GM23338 (cell line): ENCODE measurements at regions not wholly inside any gene's neighbourhood (a gene's known extent, or its start where the extent isn't known, plus 50 kb on each side); places are given as distances from the start of the nearest gene placed in this dataset.

Source experiments
- ATAC-seq: fragments of 200-7000 bp; cut with Tn5 transposase; 3 replicates; pipeline ENCODE4 v1.9.1; 2020
- DNase-seq: peaks from one replicate; pipeline ENCODE4 v3.0.0-alpha.2; 2015; ENCODE audit warnings: low spot score
- H2AFZ ChIP-seq: fragments of 200-600 bp; sonication (generic); 2 replicates; pipeline ENCODE4 v1.8.0; 2016; ENCODE audit warnings: antibody characterized with exemption, mild to moderate bottlenecking, moderate library complexity
- H3F3A ChIP-seq: fragments of 200-600 bp; sonication (generic); replicated peaks from 2 replicates; pipeline ENCODE4 v1.8.0; 2017; ENCODE audit warnings: antibody characterized with exemption, mixed run types, low read depth
- H3K27ac ChIP-seq: fragments of 200-600 bp; sonication (generic); 2 replicates; pipeline ENCODE4 v1.6.1; 2016; ENCODE audit warnings: low read depth
- H3K27me3 ChIP-seq: fragments of 200-600 bp; sonication (generic); 2 replicates; pipeline ENCODE4 v1.8.0; 2016; ENCODE audit warnings: mild to moderate bottlenecking, mixed run types, moderate library complexity; ENCODE audit not compliant: insufficient read depth
- H3K36me3 ChIP-seq: fragments of 200-600 bp; sonication (generic); 2 replicates; pipeline ENCODE4 v1.8.0; 2016; ENCODE audit warnings: mild to moderate bottlenecking; ENCODE audit not compliant: insufficient read depth
- H3K4me1 ChIP-seq: fragments of 200-600 bp; sonication (generic); 2 replicates; pipeline ENCODE4 v1.8.0; 2016; ENCODE audit warnings: mild to moderate bottlenecking, moderate library complexity; ENCODE audit not compliant: insufficient read depth
- H3K4me2 ChIP-seq: fragments of 200-600 bp; sonication (generic); 2 replicates; pipeline ENCODE4 v1.7.1; 2017; ENCODE audit warnings: mixed run types
- H3K4me3 ChIP-seq: fragments of 200-600 bp; sonication (generic); 2 replicates; pipeline ENCODE4 v1.6.1; 2016; ENCODE audit warnings: mixed run types
- H3K79me2 ChIP-seq: fragments of 200-600 bp; sonication (generic); replicated peaks from 2 replicates; pipeline ENCODE4 v1.8.0; 2017; ENCODE audit warnings: mild to moderate bottlenecking; ENCODE audit not compliant: insufficient read depth
- H3K9me2 ChIP-seq: fragments of 200-600 bp; sonication (generic); 2 replicates; pipeline ENCODE4 v1.8.0; 2017; ENCODE audit not compliant: insufficient read depth
- H4K20me1 ChIP-seq: fragments of 200-600 bp; sonication (generic); replicated peaks from 2 replicates; pipeline ENCODE4 v1.8.0; 2017; ENCODE audit warnings: mild to moderate bottlenecking; ENCODE audit not compliant: insufficient read depth
- H3K27ac Mint-ChIP-seq: 2 replicates; pipeline ENCODE4 v1.8.0; 2020; ENCODE audit warnings: inconsistent platforms, mild to moderate bottlenecking, moderate library complexity, mixed read lengths
- H3K27me3 Mint-ChIP-seq: 3 replicates; pipeline ENCODE4 v1.8.0; 2022; ENCODE audit warnings: low read depth, mild to moderate bottlenecking, moderate library complexity, mixed read lengths, inconsistent platforms; ENCODE audit not compliant: insufficient read depth, poor library complexity
- H3K36me3 Mint-ChIP-seq: 3 replicates; pipeline ENCODE4 v1.8.0; 2021; ENCODE audit warnings: low read depth, mild to moderate bottlenecking, inconsistent platforms, moderate library complexity, mixed read lengths
- H3K4me1 Mint-ChIP-seq: 3 replicates; pipeline ENCODE4 v1.8.0; 2020; ENCODE audit warnings: mild to moderate bottlenecking, inconsistent platforms, mixed read lengths
- H3K4me3 Mint-ChIP-seq: 3 replicates; pipeline ENCODE4 v1.8.0; 2021; ENCODE audit warnings: moderate library complexity, mild to moderate bottlenecking, inconsistent platforms, mixed read lengths
- H3K9me3 Mint-ChIP-seq: 3 replicates; pipeline ENCODE4 v1.8.0; 2020; ENCODE audit warnings: moderate library complexity, mild to moderate bottlenecking, inconsistent platforms, mixed read lengths
- CREB1 ChIP-seq: fragments of 250-450 bp; sonication (Bioruptor Pico); IDR thresholded peaks from 2 replicates; pipeline ENCODE4 v1.5.0; 2020; ENCODE audit warnings: low read depth, mild to moderate bottlenecking, moderate library complexity
- EZH2 ChIP-seq: fragments of 200-600 bp; sonication (generic); IDR thresholded peaks from one replicate; pipeline ENCODE4 v1.8.0; 2017; ENCODE audit warnings: antibody characterized with exemption, mild to moderate bottlenecking, low read depth; ENCODE audit not compliant: unreplicated experiment
- EZH2phosphoT487 ChIP-seq: fragments of 200-600 bp; sonication (generic); IDR thresholded peaks from one replicate; pipeline ENCODE4 v1.8.1; 2018; ENCODE audit warnings: antibody characterized with exemption; ENCODE audit not compliant: unreplicated experiment
- JUNB ChIP-seq: IDR thresholded peaks from one replicate; pipeline ENCODE4 v1.6.1; 2016; ENCODE audit warnings: antibody characterized with exemption; ENCODE audit not compliant: unreplicated experiment
- NANOG ChIP-seq: IDR thresholded peaks from 2 replicates; pipeline ENCODE4 v1.6.1; 2016; ENCODE audit warnings: antibody characterized with exemption, borderline replicate concordance
- POLR2AphosphoS5 ChIP-seq: IDR thresholded peaks from 2 replicates; pipeline ENCODE4 v1.6.1; 2016; ENCODE audit warnings: antibody characterized with exemption, low read depth
- REST ChIP-seq: IDR thresholded peaks from one replicate; pipeline ENCODE4 v1.6.1; 2018; ENCODE audit warnings: antibody characterized with exemption; ENCODE audit not compliant: unreplicated experiment
- STAT1 ChIP-seq: IDR thresholded peaks from one replicate; pipeline ENCODE4 v1.6.1; 2016; ENCODE audit warnings: antibody characterized with exemption; ENCODE audit not compliant: unreplicated experiment
- ZNF114 ChIP-seq: fragments of 250-450 bp; sonication (Bioruptor Pico); IDR thresholded peaks from 2 replicates; pipeline ENCODE4 v1.5.0; 2020; ENCODE audit warnings: mild to moderate bottlenecking, moderate library complexity
- ZNF331 ChIP-seq: fragments of 250-450 bp; sonication (Bioruptor Pico); IDR thresholded peaks from 2 replicates; pipeline ENCODE4 v1.5.0; 2020; ENCODE audit warnings: low read depth, mild to moderate bottlenecking, moderate library complexity
- TF ChIP-seq, protein P1 (sequence below), 2 experiments: fragments of 200-600 bp in 1 of 2; sonication (generic) in 1 of 2; conservative IDR thresholded peaks; 2 replicates each; pipeline versions ENCODE4 v1.5.1 to v1.6.1; 2016 to 2017; ENCODE audit warnings: antibody characterized with exemption in 2 of 2, low read depth in 2 of 2, mild to moderate bottlenecking in 2 of 2, moderate library complexity in 1 of 2
- TF ChIP-seq, protein P2 (sequence below): fragments of 250-450 bp; sonication (Bioruptor Pico); IDR thresholded peaks from 2 replicates; pipeline ENCODE4 v1.5.0; 2020; ENCODE audit warnings: mild to moderate bottlenecking, moderate library complexity

DNA sequence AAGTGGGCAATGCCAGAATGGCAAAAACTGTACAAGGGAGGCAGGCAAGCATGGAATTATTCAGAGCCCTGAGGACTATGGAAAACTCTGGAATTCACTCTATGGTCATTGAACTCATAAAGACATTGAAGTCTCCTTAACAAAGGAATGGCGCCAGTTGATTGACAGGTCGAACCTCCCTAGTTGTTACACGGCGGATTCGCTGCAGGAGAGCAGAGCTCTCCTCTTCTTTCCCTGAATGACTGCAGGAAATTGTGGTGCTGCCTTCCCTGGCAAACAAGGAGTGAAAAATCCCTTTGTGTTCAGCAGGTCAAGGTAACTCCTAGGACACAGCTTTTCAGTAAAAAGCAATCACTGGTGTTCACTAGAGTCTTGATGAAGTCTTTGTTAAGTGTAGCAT, 732.8 kb upstream of the FRG1 start (continued):
- TF ChIP-seq, protein P1, sequence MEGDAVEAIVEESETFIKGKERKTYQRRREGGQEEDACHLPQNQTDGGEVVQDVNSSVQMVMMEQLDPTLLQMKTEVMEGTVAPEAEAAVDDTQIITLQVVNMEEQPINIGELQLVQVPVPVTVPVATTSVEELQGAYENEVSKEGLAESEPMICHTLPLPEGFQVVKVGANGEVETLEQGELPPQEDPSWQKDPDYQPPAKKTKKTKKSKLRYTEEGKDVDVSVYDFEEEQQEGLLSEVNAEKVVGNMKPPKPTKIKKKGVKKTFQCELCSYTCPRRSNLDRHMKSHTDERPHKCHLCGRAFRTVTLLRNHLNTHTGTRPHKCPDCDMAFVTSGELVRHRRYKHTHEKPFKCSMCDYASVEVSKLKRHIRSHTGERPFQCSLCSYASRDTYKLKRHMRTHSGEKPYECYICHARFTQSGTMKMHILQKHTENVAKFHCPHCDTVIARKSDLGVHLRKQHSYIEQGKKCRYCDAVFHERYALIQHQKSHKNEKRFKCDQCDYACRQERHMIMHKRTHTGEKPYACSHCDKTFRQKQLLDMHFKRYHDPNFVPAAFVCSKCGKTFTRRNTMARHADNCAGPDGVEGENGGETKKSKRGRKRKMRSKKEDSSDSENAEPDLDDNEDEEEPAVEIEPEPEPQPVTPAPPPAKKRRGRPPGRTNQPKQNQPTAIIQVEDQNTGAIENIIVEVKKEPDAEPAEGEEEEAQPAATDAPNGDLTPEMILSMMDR (conservative IDR thresholded peaks at IDR 0.05; ENCODE audit: low read depth in 2 of 2): no peak
- TF ChIP-seq REST: no peak
- TF ChIP-seq POLR2AphosphoS5: no peak
- TF ChIP-seq JUNB: no peak
- no peak for TF ChIP-seq EZH2
- no peak for TF ChIP-seq EZH2phosphoT487
- no peak for TF ChIP-seq STAT1
- TF ChIP-seq ZNF114: no peak
- TF ChIP-seq NANOG: no peak
- no peak for TF ChIP-seq CREB1

- Mint-ChIP-seq H3K9me3 (no peaks in the 10 kb centered on the region), H3K4me3 (no peak overlapping the region), H3K27ac (no peak overlapping the region), H3K27me3 (peaks cover 2% of the 10 kb centered on the region), H3K4me1 (no peaks in the 10 kb centered on the region), H3K36me3 (no peaks in the 10 kb centered on the region)
- Histone ChIP-seq H3K4me2 (no peak overlapping the region), H3K27ac (no peak overlapping the region), H3F3A (no peaks in the 10 kb centered on the region), H3K79me2 (no peaks in the 10 kb centered on the region), H3K4me1 (no peaks in the 10 kb centered on the region), H2AFZ (no peak overlapping the region), H3K36me3 (no peaks in the 10 kb centered on the region), H3K9me2 (peaks cover 12% of the 10 kb centered on the region; the same call in 1 of the 2 replicates), H3K4me3 (no peak overlapping the region), H3K27me3 (no peaks in the 10 kb centered on the region), H4K20me1 (no peaks in the 10 kb centered on the region)
- DNase-seq: no peak
- no peak for ATAC-seq
- TF ChIP-seq ZNF114 (no peak), ZNF331 (CRISPR knock-in tag) (no peak), EZH2 (no peak), STAT1 (no peak), EZH2phosphoT487 (no peak), POLR2AphosphoS5 (no peak), NANOG (no peak), CREB1 (no peak)
- TF ChIP-seq, protein P2, sequence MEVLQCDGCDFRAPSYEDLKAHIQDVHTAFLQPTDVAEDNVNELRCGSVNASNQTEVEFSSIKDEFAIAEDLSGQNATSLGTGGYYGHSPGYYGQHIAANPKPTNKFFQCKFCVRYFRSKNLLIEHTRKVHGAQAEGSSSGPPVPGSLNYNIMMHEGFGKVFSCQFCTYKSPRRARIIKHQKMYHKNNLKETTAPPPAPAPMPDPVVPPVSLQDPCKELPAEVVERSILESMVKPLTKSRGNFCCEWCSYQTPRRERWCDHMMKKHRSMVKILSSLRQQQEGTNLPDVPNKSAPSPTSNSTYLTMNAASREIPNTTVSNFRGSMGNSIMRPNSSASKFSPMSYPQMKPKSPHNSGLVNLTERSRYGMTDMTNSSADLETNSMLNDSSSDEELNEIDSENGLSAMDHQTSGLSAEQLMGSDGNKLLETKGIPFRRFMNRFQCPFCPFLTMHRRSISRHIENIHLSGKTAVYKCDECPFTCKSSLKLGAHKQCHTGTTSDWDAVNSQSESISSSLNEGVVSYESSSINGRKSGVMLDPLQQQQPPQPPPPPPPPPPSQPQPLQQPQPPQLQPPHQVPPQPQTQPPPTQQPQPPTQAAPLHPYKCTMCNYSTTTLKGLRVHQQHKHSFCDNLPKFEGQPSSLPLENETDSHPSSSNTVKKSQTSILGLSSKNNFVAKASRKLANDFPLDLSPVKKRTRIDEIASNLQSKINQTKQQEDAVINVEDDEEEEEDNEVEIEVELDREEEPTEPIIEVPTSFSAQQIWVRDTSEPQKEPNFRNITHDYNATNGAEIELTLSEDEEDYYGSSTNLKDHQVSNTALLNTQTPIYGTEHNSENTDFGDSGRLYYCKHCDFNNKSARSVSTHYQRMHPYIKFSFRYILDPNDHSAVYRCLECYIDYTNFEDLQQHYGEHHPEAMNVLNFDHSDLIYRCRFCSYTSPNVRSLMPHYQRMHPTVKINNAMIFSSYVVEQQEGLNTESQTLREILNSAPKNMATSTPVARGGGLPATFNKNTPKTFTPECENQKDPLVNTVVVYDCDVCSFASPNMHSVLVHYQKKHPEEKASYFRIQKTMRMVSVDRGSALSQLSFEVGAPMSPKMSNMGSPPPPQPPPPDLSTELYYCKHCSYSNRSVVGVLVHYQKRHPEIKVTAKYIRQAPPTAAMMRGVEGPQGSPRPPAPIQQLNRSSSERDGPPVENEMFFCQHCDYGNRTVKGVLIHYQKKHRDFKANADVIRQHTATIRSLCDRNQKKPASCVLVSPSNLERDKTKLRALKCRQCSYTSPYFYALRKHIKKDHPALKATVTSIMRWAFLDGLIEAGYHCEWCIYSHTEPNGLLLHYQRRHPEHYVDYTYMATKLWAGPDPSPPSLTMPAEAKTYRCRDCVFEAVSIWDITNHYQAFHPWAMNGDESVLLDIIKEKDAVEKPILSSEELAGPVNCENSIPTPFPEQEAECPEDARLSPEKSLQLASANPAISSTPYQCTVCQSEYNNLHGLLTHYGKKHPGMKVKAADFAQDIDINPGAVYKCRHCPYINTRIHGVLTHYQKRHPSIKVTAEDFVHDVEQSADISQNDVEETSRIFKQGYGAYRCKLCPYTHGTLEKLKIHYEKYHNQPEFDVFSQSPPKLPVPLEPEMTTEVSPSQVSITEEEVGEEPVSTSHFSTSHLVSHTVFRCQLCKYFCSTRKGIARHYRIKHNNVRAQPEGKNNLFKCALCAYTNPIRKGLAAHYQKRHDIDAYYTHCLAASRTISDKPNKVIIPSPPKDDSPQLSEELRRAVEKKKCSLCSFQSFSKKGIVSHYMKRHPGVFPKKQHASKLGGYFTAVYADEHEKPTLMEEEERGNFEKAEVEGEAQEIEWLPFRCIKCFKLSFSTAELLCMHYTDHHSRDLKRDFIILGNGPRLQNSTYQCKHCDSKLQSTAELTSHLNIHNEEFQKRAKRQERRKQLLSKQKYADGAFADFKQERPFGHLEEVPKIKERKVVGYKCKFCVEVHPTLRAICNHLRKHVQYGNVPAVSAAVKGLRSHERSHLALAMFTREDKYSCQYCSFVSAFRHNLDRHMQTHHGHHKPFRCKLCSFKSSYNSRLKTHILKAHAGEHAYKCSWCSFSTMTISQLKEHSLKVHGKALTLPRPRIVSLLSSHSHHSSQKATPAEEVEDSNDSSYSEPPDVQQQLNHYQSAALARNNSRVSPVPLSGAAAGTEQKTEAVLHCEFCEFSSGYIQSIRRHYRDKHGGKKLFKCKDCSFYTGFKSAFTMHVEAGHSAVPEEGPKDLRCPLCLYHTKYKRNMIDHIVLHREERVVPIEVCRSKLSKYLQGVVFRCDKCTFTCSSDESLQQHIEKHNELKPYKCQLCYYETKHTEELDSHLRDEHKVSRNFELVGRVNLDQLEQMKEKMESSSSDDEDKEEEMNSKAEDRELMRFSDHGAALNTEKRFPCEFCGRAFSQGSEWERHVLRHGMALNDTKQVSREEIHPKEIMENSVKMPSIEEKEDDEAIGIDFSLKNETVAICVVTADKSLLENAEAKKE (CRISPR knock-in tag): no peak
- TF ChIP-seq, protein P1 (conservative IDR thresholded peaks at IDR 0.05; ENCODE audit: low read depth in 2 of 2): no peak
These were observed 725.1 kb upstream of the FRG1 start for GRCh38 chr4:189215574-189215973.
